Right atrium auricular region (tissue), 2 donors: ENCODE measurements at regions not wholly inside any gene's neighbourhood (a gene's known extent, or its start where the extent isn't known, plus 50 kb on each side); places are given as distances from the start of the nearest gene placed in this dataset.

Experiments used
- DNase-seq: peaks from one replicate; pipeline ENCODE4 v3.0.0-alpha.2; 2019; ENCODE audit warnings: low spot score
- H3K27ac ChIP-seq, 2 donors: fragments of 200-600 bp; sonication (generic); 1 replicate in 1 of 2; 2 replicates in 1 of 2; pipeline ENCODE4 v1.5.1; 2016 to 2019
- H3K27me3 ChIP-seq, 2 donors: fragments of 200-600 bp; sonication (generic); one replicate each; pipeline versions ENCODE4 v1.5.1 to v1.6.0; 2017 to 2019
- H3K36me3 ChIP-seq: fragments of 200-600 bp; sonication (generic); one replicate; pipeline ENCODE4 v1.5.1; 2016
- H3K4me1 ChIP-seq, 2 donors: fragments of 200-600 bp; sonication (generic); one replicate each; pipeline versions ENCODE4 v1.5.1 to v1.6.0; 2017 to 2019
- H3K4me3 ChIP-seq, 2 donors: fragments of 200-600 bp; sonication (generic); 1 replicate in 1 of 2; 2 replicates in 1 of 2; pipeline ENCODE4 v1.5.1; 2017 to 2019; ENCODE audit warnings: mild to moderate bottlenecking in 1 of 2, moderate library complexity in 1 of 2
- H3K9me3 ChIP-seq, 2 donors: fragments of 200-600 bp; sonication (generic); one replicate each; pipeline ENCODE4 v1.5.1; 2019
- CTCF ChIP-seq, 2 donors: fragments of 200-600 bp; sonication (generic); IDR thresholded peaks; one replicate each; pipeline ENCODE4 v1.5.1; 2019; ENCODE audit warnings: antibody characterized with exemption in 2 of 2

DNA sequence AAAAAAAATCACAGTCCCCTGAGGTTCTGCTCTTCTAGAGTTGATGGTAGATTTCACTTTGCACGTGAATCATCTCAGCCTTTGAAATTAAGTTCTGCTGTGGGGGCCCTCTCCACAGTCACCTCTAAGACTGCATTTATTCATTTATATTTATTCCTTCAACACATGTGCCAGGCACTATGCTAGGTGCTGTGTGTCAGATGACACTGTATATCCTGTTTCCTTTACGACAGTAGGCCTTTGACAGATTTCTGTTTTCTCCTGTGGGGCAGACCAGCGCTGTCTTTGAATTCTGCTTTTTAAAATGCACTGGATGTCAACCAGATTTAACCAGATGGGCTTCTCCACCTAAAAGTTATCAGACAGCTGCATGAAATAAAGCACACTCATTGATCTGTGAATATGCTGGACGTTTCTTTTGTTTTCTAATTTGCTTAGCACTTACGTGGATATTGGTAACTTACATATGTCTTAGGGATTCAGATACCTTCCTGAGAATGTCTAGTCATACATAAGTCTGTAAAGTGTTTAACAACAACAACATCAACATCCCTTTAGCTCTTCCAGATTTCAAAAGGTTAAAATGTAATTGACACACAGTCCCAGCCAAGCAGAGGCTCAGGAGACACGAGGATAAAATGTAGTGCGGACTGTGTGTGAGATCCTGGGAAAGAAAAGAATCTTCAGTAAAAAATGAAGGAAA is 525.5 kb upstream of the MCTP2 start:
- Histone ChIP-seq H3K36me3 (no peaks in the 10 kb centered on the region), H3K9me3 (no peaks in the 10 kb centered on the region), H3K27ac (no peak overlapping the region), H3K27me3 (no peaks in the 10 kb centered on the region), H3K4me1 (no peaks in the 10 kb centered on the region), H3K4me3 (no peak overlapping the region)
- no peak for TF ChIP-seq CTCF (IDR thresholded peaks at IDR 0.05)
- no peak for DNase-seq

DNA sequence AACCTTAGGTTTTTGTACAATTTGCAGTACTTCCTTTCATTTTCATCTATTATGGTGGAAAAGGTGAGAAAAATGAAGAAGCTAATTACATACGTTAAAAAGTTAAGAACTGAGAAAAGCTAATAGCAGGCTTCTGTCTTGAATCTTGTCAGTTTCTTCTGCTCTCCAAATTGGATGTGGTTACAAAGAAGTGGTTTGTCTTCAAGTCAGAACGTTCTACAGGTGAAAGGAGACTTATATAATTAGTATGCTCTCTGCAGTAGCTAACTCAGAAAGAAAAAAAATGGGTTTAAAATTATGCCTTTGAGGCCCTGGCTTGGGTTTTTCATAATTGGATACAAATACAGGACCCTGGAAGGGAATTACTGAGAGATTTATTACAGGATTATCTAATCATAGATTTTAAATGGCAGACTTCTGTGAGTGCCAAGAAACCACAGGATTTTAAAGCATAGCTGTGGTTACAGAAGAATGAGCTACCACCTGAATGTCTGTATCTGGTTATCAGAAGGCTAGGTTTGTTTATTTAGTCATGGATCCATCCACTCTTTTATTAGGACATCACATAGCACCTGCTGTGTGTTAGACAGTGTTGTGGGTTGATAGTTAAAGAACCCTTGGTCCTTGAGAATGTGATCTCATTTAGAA is 528.1 kb upstream of the MCTP2 start:
- no peak for DNase-seq
- Histone ChIP-seq H3K36me3 (no peaks in the 10 kb centered on the region), H3K9me3 (peaks cover 0 to 3% of the 10 kb centered on the region in 2 donors), H3K27ac (no peak overlapping the region), H3K4me1 (no peaks in the 10 kb centered on the region), H3K4me3 (no peak overlapping the region), H3K27me3 (no peaks in the 10 kb centered on the region)
- TF ChIP-seq CTCF (IDR thresholded peaks at IDR 0.05) = no peak

GRCh38 chr15:93700051-93700450 is 531.3 kb upstream of the MCTP2 start:
- no peak overlapping the region for H3K4me3 ChIP-seq
- no peak for TF ChIP-seq CTCF (IDR thresholded peaks at IDR 0.05)
- no peaks in the 10 kb centered on the region for H3K4me1 ChIP-seq

GRCh38 chr15:93694033-93694432 is 537.3 kb upstream of the MCTP2 start:
- Histone ChIP-seq H3K4me3 (no peak overlapping the region), H3K4me1 (no peaks in the 10 kb centered on the region), H3K27me3 (no peaks in the 10 kb centered on the region), H3K27ac (no peak overlapping the region), H3K9me3 (peaks cover 0 to 19% of the 10 kb centered on the region in 2 donors), H3K36me3 (no peaks in the 10 kb centered on the region)
- DNase-seq = no peak
- no peak for TF ChIP-seq CTCF (IDR thresholded peaks at IDR 0.05)

More at GRCh38 chr15:93700051-93700450, 531.3 kb upstream of the MCTP2 start:
- Histone ChIP-seq H3K27ac (no peak overlapping the region), H3K9me3 (peaks cover 0 to 19% of the 10 kb centered on the region in 2 donors), H3K27me3 (no peaks in the 10 kb centered on the region), H3K36me3 (no peaks in the 10 kb centered on the region)
- DNase-seq = no peak

DNA sequence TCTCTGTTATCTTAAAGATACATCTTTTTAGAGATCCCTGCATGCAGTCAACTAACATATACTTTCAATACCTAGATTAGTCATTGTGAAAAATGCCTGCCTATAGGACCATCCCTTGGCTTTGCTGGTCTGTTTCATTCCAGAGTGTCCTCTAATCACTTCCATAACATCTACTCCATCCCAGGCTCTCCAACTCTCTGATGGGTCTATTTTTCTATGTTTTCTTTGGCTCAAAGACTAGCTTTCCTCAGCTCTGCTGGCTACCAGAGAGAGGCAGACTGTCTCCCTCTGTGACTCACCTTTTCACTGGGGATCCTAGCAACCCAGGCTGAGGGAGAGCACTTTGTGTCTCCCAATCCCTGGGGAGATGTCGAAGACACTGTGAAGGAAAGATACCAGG is 547.7 kb upstream of the MCTP2 start:
- H3K27ac ChIP-seq = no peak overlapping the region

More for the DNA sequence above, 547.7 kb upstream of the MCTP2 start:
- Histone ChIP-seq H3K9me3 (peaks cover 5 to 42% of the 10 kb centered on the region in 2 donors), H3K4me1 (no peaks in the 10 kb centered on the region), H3K4me3 (no peak overlapping the region), H3K36me3 (no peaks in the 10 kb centered on the region), H3K27me3 (no peaks in the 10 kb centered on the region)
- TF ChIP-seq CTCF (IDR thresholded peaks at IDR 0.05) = no peak
- DNase-seq = no peak
